Chondrocyte (in vitro differentiated cells): ENCODE measurements at regions not wholly inside any gene's neighbourhood (a gene's known extent, or its start where the extent isn't known, plus 50 kb on each side); places are given as distances from the start of the nearest gene placed in this dataset.
A peak's percentile ranks its signal among the peaks of the same experiment; 100 is the strongest.

Source experiments
- DNase-seq: peaks from one replicate; pipeline ENCODE4 v3.0.0; 2021; ENCODE audit warnings: mixed read lengths, low spot score
- H3K27ac Mint-ChIP-seq: one replicate; pipeline ENCODE4 v1.8.0; 2021; ENCODE audit warnings: mild to moderate bottlenecking, moderate library complexity, mixed read lengths; ENCODE audit not compliant: unreplicated experiment
- H3K27me3 Mint-ChIP-seq: 2 replicates; pipeline ENCODE4 v1.8.0; 2021; ENCODE audit warnings: low read depth, mixed read lengths
- H3K36me3 Mint-ChIP-seq: 2 replicates; pipeline ENCODE4 v1.8.0; 2021; ENCODE audit warnings: low read depth, mixed read lengths
- H3K4me1 Mint-ChIP-seq: 2 replicates; pipeline ENCODE4 v1.8.0; 2021; ENCODE audit warnings: low read depth, mild to moderate bottlenecking, mixed read lengths
- H3K4me3 Mint-ChIP-seq: one replicate; pipeline ENCODE4 v1.8.0; 2021; ENCODE audit warnings: mild to moderate bottlenecking, moderate library complexity, mixed read lengths; ENCODE audit not compliant: unreplicated experiment
- H3K9me3 Mint-ChIP-seq: 2 replicates; pipeline ENCODE4 v1.8.0; 2021; ENCODE audit warnings: low read depth, mixed read lengths
- TF ChIP-seq, protein P1 (sequence below): fragments of 200-600 bp; sonication (generic); IDR thresholded peaks from 2 replicates; pipeline ENCODE4 v1.5.0; 2021; ENCODE audit warnings: antibody characterized with exemption, mild to moderate bottlenecking, moderate library complexity

DNA sequence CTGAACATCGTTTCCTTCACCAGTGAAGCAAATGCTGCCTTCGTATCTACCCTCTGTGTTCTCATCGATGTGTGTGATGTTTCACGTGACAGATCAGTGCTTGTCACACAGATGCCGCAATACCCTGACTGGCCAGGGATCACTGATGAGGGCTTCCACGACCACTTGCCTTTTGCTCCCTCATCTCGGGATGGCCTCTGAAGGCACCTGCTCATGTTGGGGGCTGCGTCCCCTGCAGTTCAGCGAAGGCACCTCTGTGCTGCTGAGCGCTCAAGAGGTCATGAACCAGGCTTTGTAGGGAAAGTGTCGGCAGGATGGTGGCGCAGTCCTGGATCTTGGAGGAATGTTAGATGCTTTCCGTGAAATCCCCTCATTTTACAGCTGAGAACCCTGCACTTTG, 79.2 kb upstream of the KLF13 start:
- Mint-ChIP-seq H3K4me1 (peaks cover 5% of the 10 kb centered on the region), H3K27ac (no peak overlapping the region)
- TF ChIP-seq, protein P1, sequence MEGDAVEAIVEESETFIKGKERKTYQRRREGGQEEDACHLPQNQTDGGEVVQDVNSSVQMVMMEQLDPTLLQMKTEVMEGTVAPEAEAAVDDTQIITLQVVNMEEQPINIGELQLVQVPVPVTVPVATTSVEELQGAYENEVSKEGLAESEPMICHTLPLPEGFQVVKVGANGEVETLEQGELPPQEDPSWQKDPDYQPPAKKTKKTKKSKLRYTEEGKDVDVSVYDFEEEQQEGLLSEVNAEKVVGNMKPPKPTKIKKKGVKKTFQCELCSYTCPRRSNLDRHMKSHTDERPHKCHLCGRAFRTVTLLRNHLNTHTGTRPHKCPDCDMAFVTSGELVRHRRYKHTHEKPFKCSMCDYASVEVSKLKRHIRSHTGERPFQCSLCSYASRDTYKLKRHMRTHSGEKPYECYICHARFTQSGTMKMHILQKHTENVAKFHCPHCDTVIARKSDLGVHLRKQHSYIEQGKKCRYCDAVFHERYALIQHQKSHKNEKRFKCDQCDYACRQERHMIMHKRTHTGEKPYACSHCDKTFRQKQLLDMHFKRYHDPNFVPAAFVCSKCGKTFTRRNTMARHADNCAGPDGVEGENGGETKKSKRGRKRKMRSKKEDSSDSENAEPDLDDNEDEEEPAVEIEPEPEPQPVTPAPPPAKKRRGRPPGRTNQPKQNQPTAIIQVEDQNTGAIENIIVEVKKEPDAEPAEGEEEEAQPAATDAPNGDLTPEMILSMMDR, result no peak

DNA sequence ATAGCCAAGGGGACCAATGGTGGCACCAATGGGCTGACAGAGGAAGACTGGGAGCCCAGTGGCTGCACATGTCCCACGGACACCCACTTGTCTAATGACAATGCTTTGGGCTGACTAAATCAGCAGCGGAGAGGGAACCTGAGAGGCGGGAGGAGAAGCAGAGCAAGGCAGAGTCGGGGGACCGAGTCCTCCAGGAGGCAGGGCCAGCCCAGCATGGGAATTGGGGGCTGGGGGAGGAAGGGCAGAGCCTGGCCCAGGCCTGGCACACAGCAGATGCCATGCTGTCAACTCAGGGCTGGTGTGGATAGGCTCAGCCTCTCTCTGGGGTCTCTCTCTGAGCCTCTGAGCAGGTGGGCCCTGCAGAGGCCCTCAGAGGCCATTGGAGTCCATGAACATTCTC, 78.4 kb upstream of the KLF13 start:
- no peak overlapping the region for H3K27ac Mint-ChIP-seq
- H3K4me3 Mint-ChIP-seq, result no peak overlapping the region
- peaks cover 11% of the 10 kb centered on the region for H3K27me3 Mint-ChIP-seq
- DNase-seq, result peak; percentile 72
- TF ChIP-seq, protein P1, result no peak
- H3K9me3 Mint-ChIP-seq, result no peaks in the 10 kb centered on the region
- peaks cover 10% of the 10 kb centered on the region for H3K4me1 Mint-ChIP-seq
- H3K36me3 Mint-ChIP-seq, result no peaks in the 10 kb centered on the region

More for the DNA sequence above, 79.2 kb upstream of the KLF13 start:
- peaks cover 11% of the 10 kb centered on the region for H3K27me3 Mint-ChIP-seq
- no peaks in the 10 kb centered on the region for H3K9me3 Mint-ChIP-seq
- no peaks in the 10 kb centered on the region for H3K36me3 Mint-ChIP-seq
- DNase-seq, result peak; percentile 61
- no peak overlapping the region for H3K4me3 Mint-ChIP-seq

DNA sequence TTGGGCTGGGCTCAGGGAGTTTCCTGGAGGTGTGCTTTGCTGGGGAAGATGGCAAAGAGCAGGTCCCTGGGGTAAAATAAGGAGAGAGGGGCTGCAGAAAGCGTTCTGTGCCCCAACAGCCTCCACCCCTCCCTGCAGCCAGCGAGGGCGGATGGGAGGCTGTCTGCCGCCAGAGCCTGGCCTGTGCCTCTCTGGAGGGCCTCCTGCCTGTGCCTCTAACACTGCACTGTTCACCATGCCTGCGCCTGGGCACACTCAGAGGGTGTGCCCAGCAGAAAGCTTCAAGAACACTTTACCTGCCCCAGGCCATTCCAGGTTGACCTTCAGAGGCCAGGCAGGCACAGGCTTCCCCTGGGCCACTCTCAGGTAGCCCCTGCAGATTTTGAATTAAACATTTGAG, 77.7 kb upstream of the KLF13 start:
- Mint-ChIP-seq H3K4me3 (no peak overlapping the region), H3K27me3 (peaks cover 11% of the 10 kb centered on the region), H3K9me3 (no peaks in the 10 kb centered on the region), H3K36me3 (no peaks in the 10 kb centered on the region), H3K27ac (no peak overlapping the region), H3K4me1 (peaks cover 10% of the 10 kb centered on the region)
- TF ChIP-seq, protein P1, result no peak
- no peak for DNase-seq

DNA sequence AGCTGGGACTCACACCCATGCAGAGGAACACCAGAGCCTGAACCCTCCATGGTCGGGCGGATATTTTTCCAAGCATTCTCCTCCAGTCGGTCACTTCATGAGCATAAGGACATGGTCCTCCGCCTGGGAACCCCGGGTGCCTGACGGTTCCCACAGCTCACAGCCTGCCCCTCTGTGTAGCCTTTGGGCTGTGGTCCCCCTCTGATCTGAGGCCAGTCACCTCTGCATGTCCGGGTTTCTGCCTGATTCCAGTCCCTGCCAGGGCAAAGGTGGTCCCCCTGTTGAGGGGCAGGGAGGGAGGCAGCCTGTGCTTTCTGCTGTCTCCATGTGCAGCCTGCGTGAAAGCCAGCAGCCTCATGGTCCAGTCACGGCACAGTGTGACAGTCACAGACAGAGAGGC, 76.6 kb upstream of the KLF13 start:
- TF ChIP-seq, protein P1, result no peak
- Mint-ChIP-seq H3K4me1 (peaks cover 18% of the 10 kb centered on the region), H3K4me3 (no peak overlapping the region), H3K27ac (no peak overlapping the region), H3K27me3 (peaks cover 11% of the 10 kb centered on the region), H3K9me3 (peaks cover 3% of the 10 kb centered on the region), H3K36me3 (peaks cover 2% of the 10 kb centered on the region)
- DNase-seq, result peak; percentile 50

DNA sequence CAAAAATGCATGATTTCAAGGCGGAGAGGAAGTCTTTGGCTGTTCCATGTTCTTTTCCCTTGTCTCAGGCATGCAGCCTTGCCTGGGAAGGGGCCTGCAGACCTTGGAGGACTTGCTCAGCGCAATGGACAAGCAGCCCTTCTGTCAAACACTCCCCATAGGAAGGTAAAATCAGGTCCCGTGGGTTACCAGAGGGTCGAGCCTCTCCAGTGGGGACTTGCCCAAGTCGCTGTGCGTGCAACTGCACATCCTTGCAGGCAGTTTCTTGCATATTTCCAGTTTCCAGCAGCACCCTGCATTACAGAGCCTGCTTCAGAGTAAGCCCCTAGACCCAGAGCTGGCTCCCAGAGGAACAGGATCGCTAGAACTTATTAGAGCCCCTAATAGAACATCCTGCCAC, 75.5 kb upstream of the KLF13 start:
- TF ChIP-seq, protein P1, result no peak
- no peak overlapping the region for H3K4me3 Mint-ChIP-seq

More for the DNA sequence above, 75.5 kb upstream of the KLF13 start:
- Mint-ChIP-seq H3K9me3 (peaks cover 3% of the 10 kb centered on the region), H3K4me1 (peaks cover 29% of the 10 kb centered on the region), H3K27ac (no peak overlapping the region), H3K36me3 (peaks cover 2% of the 10 kb centered on the region), H3K27me3 (peaks cover 11% of the 10 kb centered on the region)
- peak; percentile 43 for DNase-seq
